CD1c-positive myeloid dendritic cell (primary cell): ENCODE measurements at regions not wholly inside any gene's neighbourhood (a gene's known extent, or its start where the extent isn't known, plus 50 kb on each side); places are given as distances from the start of the nearest gene placed in this dataset.

Source experiments
- DNase-seq: peaks from one replicate; pipeline ENCODE4 v3.0.0-alpha.2; 2016; ENCODE audit errors: extremely low spot score

- DNase-seq: no peak
Measured at GRCh38 chr5:39808656-39809055, 383.9 kb upstream of the DAB2 start.

DNA sequence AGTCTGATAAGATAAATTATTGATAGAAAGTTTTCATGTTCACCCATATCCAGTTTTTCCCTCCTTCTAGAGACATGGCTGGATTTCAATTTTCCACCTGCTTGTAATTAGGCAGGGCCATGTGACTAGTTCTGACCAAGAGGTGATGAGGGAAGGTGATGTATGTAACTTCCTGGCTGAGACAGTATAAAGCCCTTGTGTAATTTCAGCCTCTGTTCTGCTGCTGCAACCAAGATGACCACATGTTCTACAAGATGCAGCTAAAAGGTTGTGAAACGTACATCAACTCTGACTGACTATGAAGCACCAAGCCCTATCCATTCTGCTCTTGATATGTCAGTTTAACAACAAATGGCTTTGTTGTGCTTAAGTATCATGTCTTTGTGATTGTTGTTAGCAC is 376.5 kb upstream of the DAB2 start:
- DNase-seq: no peak

GRCh38 chr5:39800042-39800601 is 375.3 kb upstream of the DAB2 start:
- DNase-seq: no peak

DNA sequence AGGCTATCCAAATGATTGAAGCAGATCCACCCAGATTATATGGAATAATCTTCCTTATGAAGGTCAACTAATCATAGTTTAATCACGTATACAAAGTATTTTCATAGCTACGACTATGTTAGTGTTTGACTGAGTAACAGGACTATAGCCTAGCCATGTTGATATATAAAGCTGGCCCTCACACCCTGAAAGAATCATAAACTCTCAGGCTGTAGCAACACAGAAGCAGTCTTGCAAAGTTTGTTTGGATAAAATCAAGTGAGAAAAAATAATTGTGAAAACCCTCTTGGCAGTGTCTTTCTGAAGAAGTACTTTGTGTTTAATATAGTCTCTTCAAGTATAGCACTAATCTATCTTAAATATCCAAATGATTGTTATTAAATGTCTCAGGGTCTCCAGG is 374.5 kb upstream of the DAB2 start:
- DNase-seq: no peak

GRCh38 chr5:39794513-39795210 is 369.9 kb upstream of the DAB2 start:
- no peak for DNase-seq

DNA sequence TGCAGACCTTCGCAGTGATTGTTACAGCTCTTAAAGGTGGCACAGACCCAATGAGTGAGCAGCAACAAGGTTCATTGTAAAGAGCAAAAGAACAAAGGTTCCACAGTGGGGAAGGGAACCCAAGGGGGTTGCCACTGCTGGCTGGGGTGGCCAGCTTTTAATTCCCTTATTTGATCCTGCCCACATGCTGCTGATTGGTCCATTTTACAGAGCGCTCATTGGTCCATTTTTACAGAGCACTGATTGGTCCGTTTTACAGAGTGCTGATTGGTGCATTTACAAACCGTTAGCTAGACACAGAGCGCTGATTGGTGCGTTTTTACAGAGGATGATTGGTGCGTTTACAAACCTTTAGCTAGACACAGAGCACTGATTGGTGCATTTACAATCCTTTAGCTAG is 360.6 kb upstream of the DAB2 start:
- DNase-seq: no peak

DNA sequence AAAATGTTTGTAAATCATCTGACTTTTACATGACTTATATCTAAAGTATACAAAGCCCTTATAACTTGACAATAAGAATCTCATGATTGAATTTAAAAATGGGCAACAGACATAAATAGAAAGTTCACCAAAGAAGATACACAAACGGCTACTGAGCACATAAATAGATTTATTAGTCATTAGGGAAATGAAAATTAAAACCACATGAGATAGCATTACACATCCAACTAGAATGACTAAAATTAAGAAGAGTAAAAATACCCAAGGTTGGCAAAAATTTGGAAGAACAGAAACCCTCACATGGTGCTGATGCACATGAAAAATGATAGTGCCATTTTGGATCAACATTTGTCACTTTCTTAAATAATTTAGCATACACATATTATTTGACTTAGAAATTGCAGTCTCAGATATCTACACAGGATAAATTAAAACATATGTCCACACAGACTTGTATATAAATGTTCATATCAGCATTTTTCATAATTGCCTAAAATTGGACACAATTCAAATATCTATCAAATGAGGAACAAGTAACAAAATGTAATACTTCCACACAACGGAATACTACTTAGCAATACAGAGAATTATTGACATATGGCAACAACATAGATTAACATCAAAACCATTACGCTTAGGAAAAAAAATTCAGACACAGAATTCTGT is 359.1 kb upstream of the DAB2 start:
- no peak for DNase-seq

DNA sequence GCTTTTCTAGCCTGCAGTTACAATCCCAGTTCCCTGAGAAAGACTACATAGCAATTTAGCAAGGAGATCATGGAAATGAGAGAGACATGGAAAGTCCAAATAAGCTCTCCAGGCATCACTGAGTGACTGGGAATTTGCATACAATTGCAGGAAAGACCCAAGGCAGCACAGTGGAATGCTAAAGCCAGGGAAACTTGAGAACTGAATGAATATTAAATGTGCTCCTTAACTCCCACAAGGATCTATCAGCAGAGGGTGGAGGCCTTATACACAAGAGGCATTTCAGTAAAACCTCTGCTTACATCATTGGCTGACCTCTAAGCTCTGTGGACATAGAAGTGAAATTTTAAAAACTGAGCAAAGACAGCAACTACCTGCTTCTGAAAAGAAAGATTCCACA is 355.6 kb upstream of the DAB2 start:
- DNase-seq: no peak

GRCh38 chr5:39779831-39780230 is 355.1 kb upstream of the DAB2 start:
- DNase-seq: no peak

DNA sequence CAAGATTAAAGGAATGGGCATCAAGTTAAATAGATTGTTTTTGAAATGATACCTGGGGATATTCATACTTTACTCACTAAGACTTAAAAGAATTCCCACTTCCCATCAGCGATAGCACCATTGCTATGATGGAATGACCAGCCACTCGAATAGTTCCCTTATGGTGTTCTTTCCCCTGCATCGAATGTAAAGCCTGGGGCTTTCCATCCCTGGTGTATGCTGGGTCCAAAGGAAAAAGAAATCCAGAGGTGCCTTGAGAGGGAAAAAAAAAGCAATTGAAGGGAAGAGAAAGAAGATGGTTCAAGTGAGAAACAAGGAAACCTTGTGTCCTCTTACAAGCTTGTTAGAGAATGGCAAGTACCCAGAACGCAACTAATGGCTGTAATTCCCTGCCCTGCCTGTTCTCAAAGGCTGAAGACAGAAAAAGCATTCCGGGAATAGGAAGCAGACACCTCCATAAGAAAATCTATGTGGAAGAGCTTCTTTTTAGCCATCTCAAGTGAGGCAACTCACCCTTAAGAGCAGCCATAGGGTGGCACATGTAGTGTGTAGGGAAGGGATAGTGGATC is 351.1 kb upstream of the DAB2 start:
- DNase-seq: no peak

- no peak for DNase-seq
Measured at GRCh38 chr5:39775086-39775796, 350.5 kb upstream of the DAB2 start.

- DNase-seq: no peak
Measured at GRCh38 chr5:39774605-39775004, 349.8 kb upstream of the DAB2 start.

DNA sequence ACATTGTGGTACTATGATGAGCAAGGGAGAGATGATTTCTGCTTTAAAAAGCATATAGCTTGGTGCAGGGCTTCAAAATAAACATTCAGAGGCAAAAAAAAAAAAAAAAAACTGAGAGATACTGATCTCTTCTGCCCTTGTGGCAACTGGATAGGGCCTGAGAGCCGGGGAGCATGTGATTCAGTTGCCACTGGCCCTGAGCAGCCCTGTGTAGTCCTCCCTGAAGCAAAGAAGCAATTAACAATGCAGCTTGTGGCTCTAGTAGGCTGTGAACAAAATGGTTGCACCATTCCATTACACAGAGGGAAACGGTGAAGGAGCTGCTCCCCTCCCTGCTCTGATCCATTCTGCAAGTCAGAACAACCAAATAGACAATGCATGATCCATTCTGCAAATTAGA is 347.5 kb upstream of the DAB2 start:
- DNase-seq: no peak

DNA sequence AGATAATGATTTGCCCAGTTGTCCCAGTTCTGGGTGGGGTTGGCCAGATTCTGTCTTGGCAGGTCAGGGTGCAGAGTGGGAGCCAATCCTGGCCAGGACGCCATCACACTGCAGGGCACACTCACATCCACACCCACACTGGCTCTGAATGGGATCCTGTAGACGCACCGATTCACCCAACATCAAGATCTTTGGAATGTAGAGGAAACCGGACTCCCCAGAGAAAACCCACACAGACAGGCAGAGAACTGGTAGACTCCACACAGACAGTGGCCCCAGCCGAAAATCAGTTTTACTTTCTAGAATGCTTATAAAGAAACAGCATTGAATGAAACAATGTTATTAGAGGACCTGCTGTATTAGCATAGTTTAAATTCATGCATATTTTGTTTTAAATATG is 343.1 kb upstream of the DAB2 start:
- no peak for DNase-seq

DNA sequence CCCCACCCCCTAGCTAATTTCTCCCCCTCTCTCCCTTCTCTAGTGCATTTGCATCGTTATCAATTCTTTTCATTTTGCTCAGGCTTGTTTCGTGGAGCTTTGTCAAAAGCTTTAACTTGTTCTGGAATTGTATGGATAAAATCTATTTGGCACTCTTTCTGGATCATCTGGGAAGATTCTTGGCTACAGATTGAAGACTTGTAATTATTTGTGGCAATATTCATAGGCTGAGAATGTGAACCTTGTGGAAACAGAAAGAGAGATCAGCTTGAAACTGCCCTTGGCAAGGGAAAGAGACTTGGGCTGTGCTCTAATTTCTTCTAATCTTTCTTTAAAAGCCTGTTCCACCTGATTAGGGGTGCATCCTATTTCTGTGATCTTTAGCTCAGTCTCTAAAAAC is 340.6 kb upstream of the DAB2 start:
- DNase-seq: no peak

DNA sequence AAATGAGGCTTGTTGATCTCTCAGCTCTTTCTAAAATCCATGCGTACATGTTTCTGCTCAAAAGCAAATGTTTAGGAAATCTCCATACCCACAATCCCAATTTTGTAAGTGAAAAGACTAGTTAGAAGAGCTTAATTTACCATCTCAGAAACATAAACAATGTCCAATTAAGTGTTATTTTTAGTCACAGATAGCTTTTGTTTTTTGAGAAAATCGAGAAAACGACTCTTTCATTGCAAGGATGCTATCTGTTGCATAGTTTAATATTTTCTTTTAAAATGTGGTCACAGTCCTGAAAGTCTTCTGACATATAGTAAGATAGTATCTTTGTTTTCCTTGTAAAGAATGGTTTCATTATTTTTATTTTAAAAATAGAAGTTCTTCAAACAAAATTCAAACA is 338.0 kb upstream of the DAB2 start:
- DNase-seq: no peak

GRCh38 chr5:39761199-39761950 is 336.6 kb upstream of the DAB2 start:
- no peak for DNase-seq

DNA sequence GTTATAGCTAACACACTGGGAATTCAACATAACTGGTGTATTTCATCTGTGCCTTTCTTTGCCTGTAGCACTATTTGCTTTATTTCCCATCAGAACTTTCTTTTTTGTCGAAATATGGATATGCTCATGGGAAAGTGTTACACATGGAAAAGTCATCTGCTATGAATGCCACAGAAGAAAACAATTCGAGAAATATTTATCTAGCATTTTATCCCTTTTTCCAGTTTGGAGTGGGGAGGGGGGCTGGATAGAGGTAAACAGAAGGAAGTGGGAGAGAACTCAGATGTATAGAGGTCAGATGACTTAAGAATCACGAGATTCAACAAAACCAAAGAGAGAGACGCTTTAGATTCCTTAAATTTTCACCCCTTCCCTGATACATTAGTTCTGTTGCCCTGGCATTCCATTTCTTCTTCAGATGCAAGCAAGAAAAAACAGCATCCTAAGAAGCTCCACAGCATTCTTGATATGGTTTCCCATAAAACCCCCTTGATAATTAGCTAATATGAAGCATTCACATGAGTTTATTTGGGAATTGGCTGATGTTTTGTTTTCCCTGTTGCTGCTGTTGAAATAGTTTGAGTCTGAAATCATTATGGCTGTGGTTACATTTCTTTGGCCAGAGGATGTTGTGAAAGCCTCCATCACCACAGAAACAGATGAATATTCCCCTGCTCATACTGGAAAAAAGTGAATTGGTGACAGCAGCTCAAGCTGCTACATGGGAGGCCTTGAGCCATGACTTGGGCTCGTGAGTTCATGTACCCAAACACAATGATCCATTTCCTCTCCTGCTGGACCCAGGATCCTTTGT is 335.8 kb upstream of the DAB2 start:
- no peak for DNase-seq

DNA sequence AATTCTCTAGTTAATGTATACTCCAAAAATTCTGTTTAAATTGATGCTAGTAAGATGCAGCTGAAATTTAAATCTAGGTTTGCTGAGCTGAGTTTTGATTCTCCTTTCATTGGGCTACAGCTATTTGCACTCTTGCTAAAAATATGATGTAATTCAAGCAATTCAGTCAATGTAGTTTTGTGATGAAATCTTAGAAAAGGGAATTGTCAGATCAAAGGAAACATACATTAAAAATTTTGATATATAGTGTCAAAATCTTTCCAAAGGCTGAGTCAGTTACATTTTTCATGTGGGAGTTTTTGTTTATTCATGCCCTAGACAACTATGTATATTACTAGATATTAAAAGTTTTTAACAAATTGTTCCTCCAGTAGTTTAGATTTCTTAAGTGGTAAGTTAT is 334.9 kb upstream of the DAB2 start:
- no peak for DNase-seq

GRCh38 chr5:39758426-39758825 is 333.6 kb upstream of the DAB2 start:
- no peak for DNase-seq

- no peak for DNase-seq
Measured at GRCh38 chr5:39757131-39757530, 332.4 kb upstream of the DAB2 start.
